ENCODE measurements at regions not wholly inside any gene's neighbourhood (a gene's known extent, or its start where the extent isn't known, plus 50 kb on each side); places are given as distances from the start of the nearest gene placed in this dataset.

DNA sequence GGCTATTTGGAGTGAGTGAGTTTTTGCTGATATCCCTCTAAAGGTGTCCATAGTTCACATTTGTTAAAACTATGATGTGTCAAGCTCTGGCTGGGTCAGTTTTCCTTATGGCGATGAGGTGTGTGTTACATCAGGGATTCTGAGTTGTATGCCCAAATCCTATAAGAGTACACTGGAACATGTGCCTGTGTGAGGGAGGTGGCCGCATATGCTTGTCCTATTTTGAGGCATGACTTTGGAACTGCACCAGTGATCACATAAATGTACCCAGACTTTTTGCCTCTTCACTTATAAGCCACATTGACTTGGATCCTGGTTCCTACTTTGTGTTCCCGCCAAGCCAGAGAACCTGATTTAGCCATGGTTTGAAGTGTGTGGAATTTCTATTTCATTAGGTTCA lies 140.3 kb upstream of the RXFP2 start:
- TF ChIP-seq, protein P1, sequence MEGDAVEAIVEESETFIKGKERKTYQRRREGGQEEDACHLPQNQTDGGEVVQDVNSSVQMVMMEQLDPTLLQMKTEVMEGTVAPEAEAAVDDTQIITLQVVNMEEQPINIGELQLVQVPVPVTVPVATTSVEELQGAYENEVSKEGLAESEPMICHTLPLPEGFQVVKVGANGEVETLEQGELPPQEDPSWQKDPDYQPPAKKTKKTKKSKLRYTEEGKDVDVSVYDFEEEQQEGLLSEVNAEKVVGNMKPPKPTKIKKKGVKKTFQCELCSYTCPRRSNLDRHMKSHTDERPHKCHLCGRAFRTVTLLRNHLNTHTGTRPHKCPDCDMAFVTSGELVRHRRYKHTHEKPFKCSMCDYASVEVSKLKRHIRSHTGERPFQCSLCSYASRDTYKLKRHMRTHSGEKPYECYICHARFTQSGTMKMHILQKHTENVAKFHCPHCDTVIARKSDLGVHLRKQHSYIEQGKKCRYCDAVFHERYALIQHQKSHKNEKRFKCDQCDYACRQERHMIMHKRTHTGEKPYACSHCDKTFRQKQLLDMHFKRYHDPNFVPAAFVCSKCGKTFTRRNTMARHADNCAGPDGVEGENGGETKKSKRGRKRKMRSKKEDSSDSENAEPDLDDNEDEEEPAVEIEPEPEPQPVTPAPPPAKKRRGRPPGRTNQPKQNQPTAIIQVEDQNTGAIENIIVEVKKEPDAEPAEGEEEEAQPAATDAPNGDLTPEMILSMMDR (IDR thresholded peaks at IDR 0.05), result no peak
- TF ChIP-seq POLR2A (IDR thresholded peaks at IDR 0.05), result no peak
